ENCODE measurements at regions not wholly inside any gene's neighbourhood (a gene's known extent, or its start where the extent isn't known, plus 50 kb on each side); places are given as distances from the start of the nearest gene placed in this dataset.

- no peaks in the 10 kb centered on the region for H3K27me3 Mint-ChIP-seq
- no peak overlapping the region for H3K27ac Mint-ChIP-seq
- ChIA-PET CTCF (no interaction called here), POLR2A (no interaction called here)
- H3K36me3 Mint-ChIP-seq (ENCODE audit: low read depth) = no peaks in the 10 kb centered on the region
- no peak overlapping the region for H3K4me3 Mint-ChIP-seq
- H3K4me1 Mint-ChIP-seq = no peaks in the 10 kb centered on the region
- no peak for ATAC-seq (ENCODE audit: low read depth)
- intact Hi-C loops (cut with micrococcal nuclease) = no loop called here
- no peak for TF ChIP-seq CTCF (IDR thresholded peaks at IDR 0.05)
- H3K9me3 Mint-ChIP-seq = no peaks in the 10 kb centered on the region
- DNase-seq = no peak
These were observed 252.9 kb upstream of the TTC29 start for GRCh38 chr4:147198411-147199051.

DNA sequence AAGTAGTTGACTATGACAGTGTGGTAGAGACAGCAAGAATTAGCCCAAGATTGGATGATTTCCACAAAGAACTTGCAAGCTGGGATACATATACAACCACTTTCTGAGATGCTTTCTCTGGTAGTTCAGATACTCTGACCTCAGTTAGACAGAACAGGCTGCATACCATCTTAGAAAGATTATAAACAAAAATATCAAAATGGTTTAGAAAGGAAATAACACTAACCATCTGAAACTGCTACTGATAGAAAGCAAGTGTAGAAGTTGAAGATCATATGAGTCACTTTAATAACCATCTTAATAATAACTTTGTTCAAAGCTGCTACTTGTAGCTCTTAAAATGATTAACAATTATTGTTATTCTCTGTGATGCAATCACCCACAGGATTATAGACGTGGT lies 255.4 kb upstream of the TTC29 start:
- Mint-ChIP-seq H3K27ac (no peak overlapping the region), H3K36me3 (ENCODE audit: low read depth) (no peaks in the 10 kb centered on the region), H3K9me3 (no peaks in the 10 kb centered on the region), H3K4me1 (no peaks in the 10 kb centered on the region), H3K4me3 (no peak overlapping the region), H3K27me3 (no peaks in the 10 kb centered on the region)
- TF ChIP-seq CTCF (IDR thresholded peaks at IDR 0.05) = no peak
- DNase-seq (no peak), ATAC-seq (ENCODE audit: low read depth) (no peak)
- ChIA-PET POLR2A (no interaction called here), CTCF (no interaction called here)
- intact Hi-C loops (cut with micrococcal nuclease) = no loop called here

GRCh38 chr4:147206807-147207206 lies 261.1 kb upstream of the TTC29 start:
- no peak overlapping the region for H3K27ac Mint-ChIP-seq
- CTCF ChIA-PET = no interaction called here
- no peaks in the 10 kb centered on the region for H3K9me3 Mint-ChIP-seq
- ATAC-seq (ENCODE audit: low read depth) = no peak
- H3K36me3 Mint-ChIP-seq (ENCODE audit: low read depth) = no peaks in the 10 kb centered on the region
- no peak for DNase-seq
- intact Hi-C loops (cut with micrococcal nuclease) = no loop called here
- no peak for TF ChIP-seq CTCF (IDR thresholded peaks at IDR 0.05)
- H3K27me3 Mint-ChIP-seq = no peaks in the 10 kb centered on the region
- H3K4me3 Mint-ChIP-seq = no peak overlapping the region
- POLR2A ChIA-PET = no interaction called here
- H3K4me1 Mint-ChIP-seq = no peaks in the 10 kb centered on the region

GRCh38 chr4:147207911-147208310 lies 262.2 kb upstream of the TTC29 start:
- ChIA-PET CTCF (no interaction called here), POLR2A (no interaction called here)
- DNase-seq (no peak), ATAC-seq (ENCODE audit: low read depth) (no peak)
- TF ChIP-seq CTCF (IDR thresholded peaks at IDR 0.05) = no peak
- H3K4me3 Mint-ChIP-seq = no peak overlapping the region
- H3K36me3 Mint-ChIP-seq (ENCODE audit: low read depth) = no peaks in the 10 kb centered on the region
- no peaks in the 10 kb centered on the region for H3K4me1 Mint-ChIP-seq
- intact Hi-C loops (cut with micrococcal nuclease) = no loop called here
- no peaks in the 10 kb centered on the region for H3K27me3 Mint-ChIP-seq
- H3K27ac Mint-ChIP-seq = no peak overlapping the region
- H3K9me3 Mint-ChIP-seq = no peaks in the 10 kb centered on the region

- no peaks in the 10 kb centered on the region for H3K36me3 Mint-ChIP-seq (ENCODE audit: low read depth)
- POLR2A ChIA-PET = no interaction called here
- H3K9me3 Mint-ChIP-seq = no peaks in the 10 kb centered on the region
- CTCF ChIA-PET = no interaction called here
- no peak overlapping the region for H3K4me3 Mint-ChIP-seq
- no peaks in the 10 kb centered on the region for H3K4me1 Mint-ChIP-seq
- DNase-seq = no peak
- ATAC-seq (ENCODE audit: low read depth) = no peak
- no peak for TF ChIP-seq CTCF (IDR thresholded peaks at IDR 0.05)
- H3K27ac Mint-ChIP-seq = no peak overlapping the region
- intact Hi-C loops (cut with micrococcal nuclease) = no loop called here
- H3K27me3 Mint-ChIP-seq = no peaks in the 10 kb centered on the region
These were observed 263.2 kb upstream of the EDNRA start for GRCh38 chr4:147217655-147218054.
